Smooth muscle cell (in vitro differentiated cells): ENCODE measurements at regions not wholly inside any gene's neighbourhood (a gene's known extent, or its start where the extent isn't known, plus 50 kb on each side); places are given as distances from the start of the nearest gene placed in this dataset.

Experiments used
- DNase-seq: peaks from one replicate; lab custom pipeline; 2025; ENCODE audit not compliant: unreplicated experiment; lab: John Stamatoyannopoulos, UW
- H2AFZ ChIP-seq: fragments of 200-600 bp; sonication (generic); 2 replicates; pipeline ENCODE4 v1.6.0; 2016; ENCODE audit warnings: antibody characterized with exemption, low read depth, mild to moderate bottlenecking
- H3F3A ChIP-seq: fragments of 200-600 bp; sonication (generic); 2 replicates; pipeline ENCODE4 v1.6.0; 2017; ENCODE audit warnings: antibody characterized with exemption, low read depth
- H3K27ac ChIP-seq: fragments of 200-600 bp; sonication (generic); 2 replicates; pipeline ENCODE4 v1.5.1; 2016; ENCODE audit warnings: low read depth, mild to moderate bottlenecking
- H3K27me3 ChIP-seq: fragments of 200-600 bp; sonication (generic); 2 replicates; pipeline ENCODE4 v1.6.1; 2016; ENCODE audit warnings: low read depth, mild to moderate bottlenecking
- H3K36me3 ChIP-seq: fragments of 200-600 bp; sonication (generic); 2 replicates; pipeline ENCODE4 v1.5.1; 2016; ENCODE audit warnings: low read depth
- H3K4me1 ChIP-seq: fragments of 200-600 bp; sonication (generic); 2 replicates; pipeline ENCODE4 v1.5.1; 2016; ENCODE audit warnings: low read depth
- H3K4me2 ChIP-seq: fragments of 200-600 bp; sonication (generic); 2 replicates; pipeline ENCODE4 v1.6.0; 2016; ENCODE audit warnings: mild to moderate bottlenecking
- H3K4me3 ChIP-seq: fragments of 200-600 bp; sonication (generic); 2 replicates; pipeline ENCODE4 v1.5.1; 2016; ENCODE audit warnings: mild to moderate bottlenecking
- H3K79me2 ChIP-seq: fragments of 200-600 bp; sonication (generic); 2 replicates; pipeline ENCODE4 v1.6.0; 2016; ENCODE audit warnings: low read depth, mild to moderate bottlenecking
- H3K9ac ChIP-seq: fragments of 200-600 bp; sonication (generic); 2 replicates; pipeline ENCODE4 v1.6.0; 2016; ENCODE audit warnings: low read depth
- H3K9me3 ChIP-seq: fragments of 200-600 bp; sonication (generic); replicated peaks from 2 replicates; pipeline ENCODE4 v1.5.1; 2016; ENCODE audit warnings: low read depth
- H4K20me1 ChIP-seq: fragments of 200-600 bp; sonication (generic); 2 replicates; pipeline ENCODE4 v1.6.0; 2016; ENCODE audit warnings: low read depth
- CTCF ChIP-seq: fragments of 200-600 bp; sonication (generic); IDR thresholded peaks from 2 replicates; pipeline ENCODE4 v1.5.1; 2017; ENCODE audit warnings: borderline replicate concordance, mild to moderate bottlenecking, antibody characterized with exemption; ENCODE audit not compliant: insufficient read depth, poor library complexity, severe bottlenecking
- WGBS: methylation state at CpG from one replicate; pipeline ENCODE4 v1.1.7; 2016; ENCODE audit warnings: low lambda C conversion rate; 5-methylcytosine and 5-hydroxymethylcytosine counted together

GRCh38 chr2:147495734-147496133 is 349.1 kb upstream of the ACVR2A start:
- H3K4me2 ChIP-seq: no peak overlapping the region
- no peaks in the 10 kb centered on the region for H3K79me2 ChIP-seq
- no peak overlapping the region for H3K27ac ChIP-seq
- H3K4me1 ChIP-seq: peaks cover 1% of the 10 kb centered on the region
- 68% methylated on average over 5 of the region's 5 CpGs for WGBS
- no peak overlapping the region for H3K9ac ChIP-seq
- no peaks in the 10 kb centered on the region for H3K9me3 ChIP-seq
- no peak for DNase-seq
- H3K36me3 ChIP-seq: no peaks in the 10 kb centered on the region
- no peak overlapping the region for H2AFZ ChIP-seq
- H3F3A ChIP-seq: no peaks in the 10 kb centered on the region
- no peaks in the 10 kb centered on the region for H3K27me3 ChIP-seq
- no peaks in the 10 kb centered on the region for H4K20me1 ChIP-seq
- no peak for TF ChIP-seq CTCF
- no peak overlapping the region for H3K4me3 ChIP-seq

- TF ChIP-seq CTCF: no peak
- 89% methylated on average over 2 of the region's 2 CpGs for WGBS
These were observed 352.4 kb upstream of the ACVR2A start for GRCh38 chr2:147492471-147492870.

GRCh38 chr2:147491506-147491905 is 353.3 kb upstream of the ACVR2A start:
- Histone ChIP-seq H3K4me2 (no peak overlapping the region), H3K27me3 (peaks cover 14% of the 10 kb centered on the region), H3K36me3 (no peaks in the 10 kb centered on the region), H3K4me3 (no peak overlapping the region), H2AFZ (no peak overlapping the region), H3K79me2 (no peaks in the 10 kb centered on the region), H3K9me3 (no peaks in the 10 kb centered on the region), H3K4me1 (peaks cover 15% of the 10 kb centered on the region), H4K20me1 (no peaks in the 10 kb centered on the region), H3K27ac (no peak overlapping the region), H3F3A (no peaks in the 10 kb centered on the region), H3K9ac (no peak overlapping the region)
- DNase-seq: no peak
- TF ChIP-seq CTCF: no peak
- WGBS: 94% methylated on average over 2 of the region's 2 CpGs

More at GRCh38 chr2:147492471-147492870, 352.4 kb upstream of the ACVR2A start:
- Histone ChIP-seq H3K4me2 (no peak overlapping the region), H4K20me1 (no peaks in the 10 kb centered on the region), H3K9ac (no peak overlapping the region), H2AFZ (no peak overlapping the region), H3K4me3 (no peak overlapping the region), H3F3A (no peaks in the 10 kb centered on the region), H3K4me1 (peaks cover 12% of the 10 kb centered on the region), H3K79me2 (no peaks in the 10 kb centered on the region), H3K9me3 (no peaks in the 10 kb centered on the region), H3K36me3 (no peaks in the 10 kb centered on the region), H3K27ac (no peak overlapping the region), H3K27me3 (peaks cover 14% of the 10 kb centered on the region)
- no peak for DNase-seq
